ENCODE measurements at regions not wholly inside any gene's neighbourhood (a gene's known extent, or its start where the extent isn't known, plus 50 kb on each side); places are given as distances from the start of the nearest gene placed in this dataset.

- peaks cover 1% of the 10 kb centered on the region for H3K9me3 ChIP-seq (ENCODE audit: control insufficient read depth, insufficient read depth, low read length)
- Mint-ChIP-seq H3K4me3 (no peak overlapping the region), H3K27ac (no peak overlapping the region), H3K36me3 (peaks cover 9% of the 10 kb centered on the region), H3K9me3 (peaks cover 12 to 14% of the 10 kb centered on the region in 2 donors), H3K27me3 (ENCODE audit: low read depth in 2 of 2) (no peaks in the 10 kb centered on the region), H3K4me1 (no peaks in the 10 kb centered on the region)
- DNase-seq (no peak), ATAC-seq (no peak)
- H3K36me3 ChIP-seq (ENCODE audit: control insufficient read depth, insufficient read depth, low read length) = no peaks in the 10 kb centered on the region
- no peak overlapping the region for H3K4me3 ChIP-seq (ENCODE audit: low read length)
- intact Hi-C loops (cut with micrococcal nuclease) = no loop called here
- H3K4me1 ChIP-seq (ENCODE audit: control insufficient read depth, insufficient read depth, low read length) = no peaks in the 10 kb centered on the region
- no peaks in the 10 kb centered on the region for H3K27me3 ChIP-seq (ENCODE audit: control insufficient read depth, insufficient read depth, low read length)
- no peak overlapping the region for H3K27ac ChIP-seq (ENCODE audit: low read length)
- TF ChIP-seq CTCF (IDR thresholded peaks at IDR 0.05) = no peak
These were observed 1225.8 kb downstream of the SUCLG1 start for GRCh38 chr2:83233326-83233725.

DNA sequence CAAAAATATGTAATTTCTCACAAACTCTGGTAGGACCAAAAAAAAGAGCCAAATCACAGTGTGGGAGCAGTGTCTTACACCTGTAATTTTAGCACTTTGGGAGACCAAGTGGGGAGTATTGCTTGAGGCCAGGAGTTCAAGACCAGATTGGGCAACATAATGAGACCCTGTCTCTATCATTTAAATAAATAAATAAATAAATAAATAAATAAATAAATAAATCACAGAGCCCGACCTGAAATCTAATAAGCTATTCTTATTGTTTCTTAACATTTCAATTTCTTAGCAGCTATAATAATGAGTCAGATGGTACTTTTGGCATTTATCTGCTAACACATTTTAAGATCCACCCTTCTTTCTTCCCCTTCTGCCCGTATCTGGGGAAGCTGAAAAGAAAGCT is 1229.6 kb downstream of the SUCLG1 start:
- DNase-seq (no peak), ATAC-seq (no peak)
- no peaks in the 10 kb centered on the region for H3K36me3 ChIP-seq (ENCODE audit: control insufficient read depth, insufficient read depth, low read length)
- H3K4me3 ChIP-seq (ENCODE audit: low read length) = no peak overlapping the region
- no peak overlapping the region for H3K27ac ChIP-seq (ENCODE audit: low read length)
- no peak for TF ChIP-seq CTCF (IDR thresholded peaks at IDR 0.05)
- intact Hi-C loops (cut with micrococcal nuclease) = no loop called here
- Mint-ChIP-seq H3K27ac (no peak overlapping the region), H3K4me3 (no peak overlapping the region), H3K27me3 (ENCODE audit: low read depth in 2 of 2) (no peaks in the 10 kb centered on the region), H3K36me3 (peaks cover 10% of the 10 kb centered on the region), H3K9me3 (peaks cover 14 to 15% of the 10 kb centered on the region in 2 donors), H3K4me1 (no peaks in the 10 kb centered on the region)
- 85% methylated on average over 1 of the region's 2 CpGs for WGBS (ENCODE audit: insufficient coverage)
- H3K4me1 ChIP-seq (ENCODE audit: control insufficient read depth, insufficient read depth, low read length) = no peaks in the 10 kb centered on the region
- no peaks in the 10 kb centered on the region for H3K9me3 ChIP-seq (ENCODE audit: control insufficient read depth, insufficient read depth, low read length)
- no peaks in the 10 kb centered on the region for H3K27me3 ChIP-seq (ENCODE audit: control insufficient read depth, insufficient read depth, low read length)

DNA sequence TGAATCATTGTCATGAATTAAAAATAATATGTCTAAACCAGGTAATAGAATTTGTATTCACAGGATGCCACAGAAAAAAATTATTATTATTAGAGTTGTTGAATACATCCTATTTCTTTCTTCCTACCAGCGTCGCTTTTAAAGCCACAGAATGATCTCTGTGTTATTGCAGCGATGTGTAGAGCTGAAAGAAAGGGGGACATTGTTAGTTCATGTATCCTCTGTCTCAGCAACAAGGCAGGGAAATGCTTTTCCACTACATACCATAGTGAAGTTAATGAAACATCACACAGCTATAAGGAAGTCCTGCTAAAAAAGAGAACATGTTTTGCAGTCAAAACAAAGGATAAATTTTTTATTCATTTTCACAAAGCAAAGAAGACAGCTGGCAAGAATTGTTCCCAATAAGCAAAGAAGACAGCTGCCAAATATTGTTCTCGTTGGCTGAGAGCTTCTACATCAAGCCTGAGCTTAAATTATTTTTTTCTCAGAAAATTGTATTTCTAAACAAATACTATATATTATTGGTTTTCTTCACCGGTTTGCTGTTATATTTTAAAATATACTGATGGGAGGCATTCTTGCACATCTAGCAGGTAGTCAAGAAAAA is 1234.4 kb downstream of the SUCLG1 start:
- no peak for TF ChIP-seq CTCF (IDR thresholded peaks at IDR 0.05)
- Mint-ChIP-seq H3K4me3 (no peak overlapping the region), H3K9me3 (peaks cover 14 to 19% of the 10 kb centered on the region in 2 donors), H3K27me3 (ENCODE audit: low read depth in 2 of 2) (no peaks in the 10 kb centered on the region), H3K36me3 (peaks cover 8% of the 10 kb centered on the region), H3K4me1 (no peaks in the 10 kb centered on the region), H3K27ac (no peak overlapping the region)
- Histone ChIP-seq H3K9me3 (ENCODE audit: control insufficient read depth, insufficient read depth, low read length) (no peaks in the 10 kb centered on the region), H3K27me3 (ENCODE audit: control insufficient read depth, insufficient read depth, low read length) (no peaks in the 10 kb centered on the region), H3K4me1 (ENCODE audit: control insufficient read depth, insufficient read depth, low read length) (no peaks in the 10 kb centered on the region), H3K36me3 (ENCODE audit: control insufficient read depth, insufficient read depth, low read length) (no peaks in the 10 kb centered on the region), H3K27ac (ENCODE audit: low read length) (no peak overlapping the region), H3K4me3 (ENCODE audit: low read length) (no peak overlapping the region)
- DNase-seq (no peak), ATAC-seq (no peak)
- WGBS (ENCODE audit: insufficient coverage) = no CpG with 5 or more reads among the region's 5 CpGs
- intact Hi-C loops (cut with micrococcal nuclease) = no loop called here

GRCh38 chr2:83221258-83221657 is 1237.8 kb downstream of the SUCLG1 start:
- intact Hi-C loops (cut with micrococcal nuclease) = no loop called here
- Mint-ChIP-seq H3K9me3 (peaks cover 6 to 13% of the 10 kb centered on the region in 2 donors), H3K36me3 (no peaks in the 10 kb centered on the region), H3K27ac (no peak overlapping the region), H3K27me3 (ENCODE audit: low read depth in 2 of 2) (no peaks in the 10 kb centered on the region), H3K4me3 (no peak overlapping the region), H3K4me1 (no peaks in the 10 kb centered on the region)
- no peak overlapping the region for H3K4me3 ChIP-seq (ENCODE audit: low read length)
- DNase-seq = no peak
- no peaks in the 10 kb centered on the region for H3K9me3 ChIP-seq (ENCODE audit: control insufficient read depth, insufficient read depth, low read length)
- H3K27me3 ChIP-seq (ENCODE audit: control insufficient read depth, insufficient read depth, low read length) = no peaks in the 10 kb centered on the region
- no peak for TF ChIP-seq CTCF (IDR thresholded peaks at IDR 0.05)
- H3K4me1 ChIP-seq (ENCODE audit: control insufficient read depth, insufficient read depth, low read length) = no peaks in the 10 kb centered on the region
- no peak for ATAC-seq
- H3K36me3 ChIP-seq (ENCODE audit: control insufficient read depth, insufficient read depth, low read length) = no peaks in the 10 kb centered on the region
- 92% methylated on average over 2 of the region's 4 CpGs for WGBS (ENCODE audit: insufficient coverage)
- H3K27ac ChIP-seq (ENCODE audit: low read length) = no peak overlapping the region

All from natural killer cell (primary cell).